Trophoblast cell (in vitro differentiated cells and primary cell): ENCODE measurements at regions not wholly inside any gene's neighbourhood (a gene's known extent, or its start where the extent isn't known, plus 50 kb on each side); places are given as distances from the start of the nearest gene placed in this dataset.

Source experiments
- DNase-seq, 2 donors: peaks; one replicate each; pipeline ENCODE4 v3.0.0-alpha.2; 2016
- H2AFZ ChIP-seq: 2 replicates; pipeline ENCODE4 v1.6.1; 2013; ENCODE audit warnings: low read length, moderate library complexity, mild to moderate bottlenecking; ENCODE audit not compliant: insufficient read depth, poor library complexity
- H2AK5ac ChIP-seq: 2 replicates; pipeline ENCODE4 v1.6.1; 2013; ENCODE audit warnings: mild to moderate bottlenecking, low read length
- H2BK120ac ChIP-seq: 2 replicates; pipeline ENCODE4 v1.6.1; 2013; ENCODE audit warnings: low read length, mild to moderate bottlenecking, moderate library complexity; ENCODE audit not compliant: insufficient read depth, poor library complexity
- H2BK12ac ChIP-seq: 2 replicates; pipeline ENCODE4 v1.6.1; 2013; ENCODE audit warnings: mild to moderate bottlenecking, low read length, moderate library complexity
- H2BK5ac ChIP-seq: 2 replicates; pipeline ENCODE4 v1.6.1; 2013; ENCODE audit warnings: low read length, low read depth, moderate library complexity, mild to moderate bottlenecking; ENCODE audit not compliant: poor library complexity
- H3K14ac ChIP-seq: 2 replicates; pipeline ENCODE4 v1.6.1; 2013; ENCODE audit warnings: mild to moderate bottlenecking, low read length
- H3K18ac ChIP-seq: 2 replicates; pipeline ENCODE4 v1.6.1; 2013; ENCODE audit warnings: mild to moderate bottlenecking, low read length
- H3K23ac ChIP-seq: 2 replicates; pipeline ENCODE4 v1.6.1; 2013; ENCODE audit warnings: low read length
- H3K27ac ChIP-seq: 2 replicates; pipeline ENCODE4 v1.5.1; 2013; ENCODE audit warnings: low read depth, mild to moderate bottlenecking, inconsistent platforms, low read length, moderate library complexity
- H3K27me3 ChIP-seq: 2 replicates; pipeline ENCODE4 v1.6.1; 2013; ENCODE audit warnings: inconsistent platforms, mild to moderate bottlenecking, low read length, moderate library complexity; ENCODE audit not compliant: insufficient read depth
- H3K36me3 ChIP-seq, 2 experiments: 1 replicate in 1 of 2; 2 replicates in 1 of 2; pipeline ENCODE4 v1.6.1; 2013; ENCODE audit warnings: low read length in 2 of 2, mild to moderate bottlenecking in 2 of 2, moderate library complexity in 1 of 2; ENCODE audit not compliant: insufficient read depth in 2 of 2, control insufficient read depth in 1 of 2
- H3K4ac ChIP-seq: 2 replicates; pipeline ENCODE4 v1.6.1; 2013; ENCODE audit warnings: low read depth, mild to moderate bottlenecking, low read length, moderate library complexity
- H3K4me1 ChIP-seq, 2 experiments: 1 replicate in 1 of 2; 2 replicates in 1 of 2; pipeline ENCODE4 v1.6.1; 2013; ENCODE audit warnings: low read length in 2 of 2, mild to moderate bottlenecking in 2 of 2, moderate library complexity in 1 of 2; ENCODE audit not compliant: insufficient read depth in 2 of 2, control insufficient read depth in 1 of 2
- H3K4me2 ChIP-seq: 2 replicates; pipeline ENCODE4 v1.6.1; 2013; ENCODE audit warnings: inconsistent platforms, mild to moderate bottlenecking, low read length, moderate library complexity
- H3K4me3 ChIP-seq: 2 replicates; pipeline ENCODE4 v1.5.1; 2013; ENCODE audit warnings: mild to moderate bottlenecking, low read depth, low read length, inconsistent platforms
- H3K79me1 ChIP-seq: one replicate; pipeline ENCODE4 v1.6.1; 2013; ENCODE audit warnings: low read length
- H3K79me2 ChIP-seq: 2 replicates; pipeline ENCODE4 v1.6.1; 2013; ENCODE audit warnings: low read length, mild to moderate bottlenecking; ENCODE audit not compliant: control insufficient read depth, insufficient read depth, poor library complexity
- H3K9ac ChIP-seq: 2 replicates; pipeline ENCODE4 v1.6.1; 2013; ENCODE audit warnings: mild to moderate bottlenecking, low read length
- H3K9me3 ChIP-seq: 2 replicates; pipeline ENCODE4 v1.6.1; 2013; ENCODE audit warnings: low read depth, mild to moderate bottlenecking, control low read depth, inconsistent platforms, low read length; ENCODE audit not compliant: insufficient read depth
- H4K12ac ChIP-seq: 2 replicates; pipeline ENCODE4 v1.6.1; 2013; ENCODE audit warnings: low read depth, mild to moderate bottlenecking, low read length, moderate library complexity
- H4K8ac ChIP-seq: 2 replicates; pipeline ENCODE4 v1.6.1; 2013; ENCODE audit warnings: low read depth, mild to moderate bottlenecking, low read length, moderate library complexity
- H4K91ac ChIP-seq: one replicate; pipeline ENCODE4 v1.6.1; 2013; ENCODE audit warnings: low read depth, mild to moderate bottlenecking, low read length, moderate library complexity
- WGBS: extraction: QIAGEN DNeasy Blood & Tissue Kit; methylation state at CpG from one replicate; pipeline ENCODE4 v1.1.7; 2013; ENCODE audit warnings: missing lambda C conversion rate; ENCODE audit not compliant: insufficient read length, insufficient coverage; ENCODE audit errors: extremely low coverage; 5-methylcytosine and 5-hydroxymethylcytosine counted together

- Histone ChIP-seq H4K8ac (no peak overlapping the region), H3K27me3 (no peaks in the 10 kb centered on the region), H2BK5ac (no peak overlapping the region), H3K79me2 (no peaks in the 10 kb centered on the region), H2AK5ac (no peak overlapping the region), H4K12ac (no peak overlapping the region), H2BK120ac (no peak overlapping the region), H3K27ac (no peak overlapping the region), H3K9ac (no peak overlapping the region), H3K4me1 (peaks cover 0 to 2% of the 10 kb centered on the region in 2 experiments), H3K18ac (no peak overlapping the region), H4K91ac (no peak overlapping the region), H3K79me1 (no peaks in the 10 kb centered on the region), H3K36me3 (no peaks in the 10 kb centered on the region), H3K23ac (no peak overlapping the region), H3K14ac (no peak overlapping the region), H3K4me2 (no peak overlapping the region), H3K4ac (no peak overlapping the region), H3K4me3 (no peak overlapping the region), H2AFZ (no peak overlapping the region), H2BK12ac (no peak overlapping the region), H3K9me3 (no peaks in the 10 kb centered on the region)
- no peak for DNase-seq
- no CpG with 5 or more reads among the region's 1 CpG for WGBS
Measured at GRCh38 chr2:166613226-166613625, 119.2 kb upstream of the SCN7A start.

GRCh38 chr2:166612214-166612613 is 118.2 kb upstream of the SCN7A start:
- H3K23ac ChIP-seq: no peak overlapping the region
- no peak overlapping the region for H2AFZ ChIP-seq
- H4K91ac ChIP-seq: no peak overlapping the region
- H3K9ac ChIP-seq: no peak overlapping the region
- no peak overlapping the region for H3K4me2 ChIP-seq
- no peak overlapping the region for H2AK5ac ChIP-seq
- no peak overlapping the region for H2BK5ac ChIP-seq
- H3K27ac ChIP-seq: no peak overlapping the region
- no peaks in the 10 kb centered on the region for H3K79me1 ChIP-seq
- no peak overlapping the region for H2BK12ac ChIP-seq
- H3K9me3 ChIP-seq: no peaks in the 10 kb centered on the region
- H3K36me3 ChIP-seq: no peaks in the 10 kb centered on the region
- H4K8ac ChIP-seq: no peak overlapping the region
- H3K27me3 ChIP-seq: no peaks in the 10 kb centered on the region
- H2BK120ac ChIP-seq: no peak overlapping the region
- H3K4ac ChIP-seq: no peak overlapping the region
- H3K4me1 ChIP-seq: peaks cover 0 to 2% of the 10 kb centered on the region in 2 experiments
- no peak overlapping the region for H3K18ac ChIP-seq
- H3K14ac ChIP-seq: no peak overlapping the region
- whole genome bisulfite sequencing: no CpG with 5 or more reads among the region's 6 CpGs
- H4K12ac ChIP-seq: no peak overlapping the region
- H3K4me3 ChIP-seq: no peak overlapping the region
- H3K79me2 ChIP-seq: no peaks in the 10 kb centered on the region
- DNase-seq: no peak

- no peaks in the 10 kb centered on the region for H3K79me2 ChIP-seq
- no peak for DNase-seq
- no peak overlapping the region for H3K4me3 ChIP-seq
- H3K79me1 ChIP-seq: no peaks in the 10 kb centered on the region
- no peak overlapping the region for H2BK12ac ChIP-seq
- H2AK5ac ChIP-seq: no peak overlapping the region
- H4K91ac ChIP-seq: no peak overlapping the region
- no peak overlapping the region for H3K14ac ChIP-seq
- H3K27ac ChIP-seq: no peak overlapping the region
- H3K36me3 ChIP-seq: no peaks in the 10 kb centered on the region
- H4K12ac ChIP-seq: no peak overlapping the region
- H3K4me1 ChIP-seq: peaks cover 0 to 2% of the 10 kb centered on the region in 2 experiments
- no peaks in the 10 kb centered on the region for H3K27me3 ChIP-seq
- no peak overlapping the region for H3K18ac ChIP-seq
- no peak overlapping the region for H2BK5ac ChIP-seq
- peak overlapping the region; percentile 51 for H3K4me2 ChIP-seq
- H3K23ac ChIP-seq: no peak overlapping the region
- WGBS: no CpG with 5 or more reads among the region's 5 CpGs
- no peaks in the 10 kb centered on the region for H3K9me3 ChIP-seq
- no peak overlapping the region for H2BK120ac ChIP-seq
- no peak overlapping the region for H2AFZ ChIP-seq
- no peak overlapping the region for H4K8ac ChIP-seq
- no peak overlapping the region for H3K4ac ChIP-seq
- no peak overlapping the region for H3K9ac ChIP-seq
Measured at GRCh38 chr2:166610913-166611305, 116.9 kb upstream of the SCN7A start.

GRCh38 chr2:166610180-166610912 is 116.3 kb upstream of the SCN7A start:
- H4K91ac ChIP-seq: no peak overlapping the region
- H3K79me2 ChIP-seq: no peaks in the 10 kb centered on the region
- no peak overlapping the region for H3K27ac ChIP-seq
- H3K27me3 ChIP-seq: no peaks in the 10 kb centered on the region
- DNase-seq: no peak
- H2BK12ac ChIP-seq: no peak overlapping the region
- no peak overlapping the region for H2BK120ac ChIP-seq
- H3K9ac ChIP-seq: no peak overlapping the region
- H4K8ac ChIP-seq: no peak overlapping the region
- no peak overlapping the region for H3K14ac ChIP-seq
- H4K12ac ChIP-seq: no peak overlapping the region
- H2AK5ac ChIP-seq: no peak overlapping the region
- no CpG with 5 or more reads among the region's 28 CpGs for WGBS
- H3K79me1 ChIP-seq: no peaks in the 10 kb centered on the region
- no peaks in the 10 kb centered on the region for H3K36me3 ChIP-seq
- peaks cover 0 to 2% of the 10 kb centered on the region in 2 experiments for H3K4me1 ChIP-seq
- H3K9me3 ChIP-seq: no peaks in the 10 kb centered on the region
- H3K4me3 ChIP-seq: no peak overlapping the region
- H3K18ac ChIP-seq: no peak overlapping the region
- no peak overlapping the region for H2AFZ ChIP-seq
- no peak overlapping the region for H3K4ac ChIP-seq
- H3K23ac ChIP-seq: no peak overlapping the region
- H2BK5ac ChIP-seq: no peak overlapping the region
- H3K4me2 ChIP-seq: peak overlapping the region; percentile 51
